Naive thymus-derived CD8-positive, alpha-beta T cell (primary cell): ENCODE measurements at regions not wholly inside any gene's neighbourhood (a gene's known extent, or its start where the extent isn't known, plus 50 kb on each side); places are given as distances from the start of the nearest gene placed in this dataset.

ENCODE experiments used
- ATAC-seq, 2 donors: fragments of 150-1000 bp; cut with Tn5 transposase in 1 of 2; sonication (Bioruptor Pico), chemical (Tn5 transposase) in 1 of 2; 1 replicate in 1 of 2; 2 replicates in 1 of 2; pipeline ENCODE4 v1.10.0; 2021; ENCODE audit warnings: mild to moderate bottlenecking in 2 of 2, moderate library complexity in 2 of 2
- POLR2A ChIA-PET: fragments of 350-600 bp; sonication (Branson Sonifier 250); formaldehyde crosslinking; loops from one replicate; lab custom pipeline; 2021; ENCODE audit warnings: antibody characterized with exemption; lab: Charles Lee
- DNase-seq, 10 donors: peaks; one replicate each; pipeline versions ENCODE4 v3.0.0 to v3.0.0-alpha.2; 2020 to 2022
- H3K27ac Mint-ChIP-seq, 10 donors: one replicate each; pipeline ENCODE4 v1.8.0; 2020 to 2022; ENCODE audit warnings: mild to moderate bottlenecking in 10 of 10, mixed read lengths in 10 of 10, moderate library complexity in 4 of 10, inconsistent platforms in 1 of 10
- H3K27me3 Mint-ChIP-seq, 5 donors: one replicate each; pipeline ENCODE4 v1.8.0; 2021 to 2022; ENCODE audit warnings: mixed read lengths in 5 of 5
- H3K36me3 Mint-ChIP-seq, 3 donors: one replicate each; pipeline ENCODE4 v1.8.0; 2020 to 2022; ENCODE audit warnings: mixed read lengths in 3 of 3, mild to moderate bottlenecking in 2 of 3, inconsistent platforms in 1 of 3
- H3K4me1 Mint-ChIP-seq, 4 donors: one replicate each; pipeline ENCODE4 v1.8.0; 2021 to 2022; ENCODE audit warnings: mixed read lengths in 4 of 4
- H3K4me3 Mint-ChIP-seq, 10 donors: one replicate each; pipeline ENCODE4 v1.8.0; 2020 to 2022; ENCODE audit warnings: mild to moderate bottlenecking in 10 of 10, mixed read lengths in 10 of 10, moderate library complexity in 6 of 10, inconsistent platforms in 1 of 10
- H3K9me3 Mint-ChIP-seq, 9 donors: one replicate each; pipeline ENCODE4 v1.8.0; 2020 to 2022; ENCODE audit warnings: mixed read lengths in 9 of 9, mild to moderate bottlenecking in 3 of 9, inconsistent platforms in 1 of 9, moderate library complexity in 1 of 9

- DNase-seq (no peak), ATAC-seq (no peak)
- Mint-ChIP-seq H3K4me3 (no peak overlapping the region), H3K9me3 (peaks cover 0 to 14% (median 7%) of the 10 kb centered on the region in 9 donors), H3K27ac (no peak overlapping the region), H3K4me1 (no peaks in the 10 kb centered on the region), H3K36me3 (peaks cover 0 to 6% (median 0%) of the 10 kb centered on the region in 3 donors), H3K27me3 (peaks cover 0 to 4% (median 0%) of the 10 kb centered on the region in 5 donors)
- POLR2A ChIA-PET, result no interaction called here
These were observed 442.4 kb downstream of the EPHA4 start for GRCh38 chr2:221129657-221130056.

GRCh38 chr2:221130431-221130830, 441.7 kb downstream of the EPHA4 start:
- Mint-ChIP-seq H3K9me3 (peaks cover 0 to 14% (median 7%) of the 10 kb centered on the region in 9 donors), H3K4me1 (no peaks in the 10 kb centered on the region), H3K36me3 (peaks cover 0 to 6% (median 0%) of the 10 kb centered on the region in 3 donors), H3K27ac (no peak overlapping the region), H3K4me3 (no peak overlapping the region), H3K27me3 (peaks cover 0 to 4% (median 0%) of the 10 kb centered on the region in 5 donors)
- no peak for ATAC-seq
- no peak for DNase-seq
- POLR2A ChIA-PET, result no interaction called here

GRCh38 chr2:221133941-221134340, 438.2 kb downstream of the EPHA4 start:
- no peak overlapping the region for H3K27ac Mint-ChIP-seq
- H3K27me3 Mint-ChIP-seq, result peaks cover 0 to 2% (median 0%) of the 10 kb centered on the region in 5 donors
- POLR2A ChIA-PET, result no interaction called here
- ATAC-seq, result no peak
- peaks cover 0 to 3% (median 0%) of the 10 kb centered on the region in 9 donors for H3K9me3 Mint-ChIP-seq
- no peaks in the 10 kb centered on the region for H3K36me3 Mint-ChIP-seq
- H3K4me3 Mint-ChIP-seq, result no peak overlapping the region
- H3K4me1 Mint-ChIP-seq, result no peaks in the 10 kb centered on the region
- DNase-seq, result no peak

- POLR2A ChIA-PET, result no interaction called here
- Mint-ChIP-seq H3K9me3 (peaks cover 0 to under 1% (median 0%) of the 10 kb centered on the region in 9 donors), H3K27me3 (peaks cover 0 to under 1% (median 0%) of the 10 kb centered on the region in 5 donors), H3K36me3 (no peaks in the 10 kb centered on the region), H3K4me3 (no peak overlapping the region), H3K4me1 (no peaks in the 10 kb centered on the region), H3K27ac (no peak overlapping the region)
- DNase-seq (no peak), ATAC-seq (no peak)
These were observed 437.4 kb downstream of the EPHA4 start for GRCh38 chr2:221134718-221135117.

GRCh38 chr2:221135699-221136098, 436.4 kb downstream of the EPHA4 start:
- no peak overlapping the region for H3K4me3 Mint-ChIP-seq
- DNase-seq (no peak), ATAC-seq (no peak)
- H3K4me1 Mint-ChIP-seq, result no peaks in the 10 kb centered on the region
- POLR2A ChIA-PET, result no interaction called here
- no peaks in the 10 kb centered on the region for H3K27me3 Mint-ChIP-seq
- no peaks in the 10 kb centered on the region for H3K9me3 Mint-ChIP-seq
- no peaks in the 10 kb centered on the region for H3K36me3 Mint-ChIP-seq
- H3K27ac Mint-ChIP-seq, result no peak overlapping the region

GRCh38 chr2:221137385-221137784, 434.7 kb downstream of the EPHA4 start:
- H3K27ac Mint-ChIP-seq, result no peak overlapping the region
- no peaks in the 10 kb centered on the region for H3K36me3 Mint-ChIP-seq
- ATAC-seq (no peak), DNase-seq (no peak)
- H3K27me3 Mint-ChIP-seq, result no peaks in the 10 kb centered on the region
- H3K4me3 Mint-ChIP-seq, result no peak overlapping the region
- peaks cover 0 to 3% (median 0%) of the 10 kb centered on the region in 9 donors for H3K9me3 Mint-ChIP-seq
- no peaks in the 10 kb centered on the region for H3K4me1 Mint-ChIP-seq
- POLR2A ChIA-PET, result no interaction called here

GRCh38 chr2:221142341-221142740, 429.8 kb downstream of the EPHA4 start:
- Mint-ChIP-seq H3K36me3 (no peaks in the 10 kb centered on the region), H3K27ac (no peak overlapping the region), H3K9me3 (peaks cover 0 to 3% (median 0%) of the 10 kb centered on the region in 9 donors), H3K4me3 (no peak overlapping the region), H3K4me1 (no peaks in the 10 kb centered on the region), H3K27me3 (no peaks in the 10 kb centered on the region)
- DNase-seq (no peak), ATAC-seq (no peak)
- POLR2A ChIA-PET, result no interaction called here

GRCh38 chr2:221143231-221143630, 428.9 kb downstream of the EPHA4 start:
- H3K9me3 Mint-ChIP-seq, result peaks cover 0 to 3% (median 0%) of the 10 kb centered on the region in 9 donors
- POLR2A ChIA-PET, result no interaction called here
- H3K27ac Mint-ChIP-seq, result no peak overlapping the region
- no peaks in the 10 kb centered on the region for H3K36me3 Mint-ChIP-seq
- no peaks in the 10 kb centered on the region for H3K4me1 Mint-ChIP-seq
- ATAC-seq, result no peak
- no peak overlapping the region for H3K4me3 Mint-ChIP-seq
- no peaks in the 10 kb centered on the region for H3K27me3 Mint-ChIP-seq
- no peak for DNase-seq

- Mint-ChIP-seq H3K36me3 (no peaks in the 10 kb centered on the region), H3K4me3 (no peak overlapping the region), H3K27me3 (no peaks in the 10 kb centered on the region), H3K4me1 (no peaks in the 10 kb centered on the region), H3K9me3 (peaks cover 0 to 3% (median 0%) of the 10 kb centered on the region in 9 donors), H3K27ac (no peak overlapping the region)
- DNase-seq (no peak), ATAC-seq (no peak)
- POLR2A ChIA-PET, result no interaction called here
These were observed 427.2 kb downstream of the EPHA4 start for GRCh38 chr2:221144909-221145308.

- no peaks in the 10 kb centered on the region for H3K27me3 Mint-ChIP-seq
- ATAC-seq (no peak), DNase-seq (no peak)
- no peak overlapping the region for H3K27ac Mint-ChIP-seq
- POLR2A ChIA-PET, result no interaction called here
- no peak overlapping the region for H3K4me3 Mint-ChIP-seq
- no peaks in the 10 kb centered on the region for H3K4me1 Mint-ChIP-seq
- no peaks in the 10 kb centered on the region for H3K36me3 Mint-ChIP-seq
- peaks cover 0 to 3% (median 0%) of the 10 kb centered on the region in 9 donors for H3K9me3 Mint-ChIP-seq
These were observed 426.7 kb downstream of the EPHA4 start for GRCh38 chr2:221145396-221145795.

GRCh38 chr2:221153226-221153625, 418.9 kb downstream of the EPHA4 start:
- Mint-ChIP-seq H3K27me3 (peaks cover 0 to 5% (median 2%) of the 10 kb centered on the region in 5 donors), H3K27ac (no peak overlapping the region), H3K36me3 (no peaks in the 10 kb centered on the region), H3K9me3 (peaks cover 0 to 3% (median 0%) of the 10 kb centered on the region in 9 donors), H3K4me1 (no peaks in the 10 kb centered on the region), H3K4me3 (no peak overlapping the region)
- DNase-seq (no peak), ATAC-seq (no peak)
- POLR2A ChIA-PET, result no interaction called here

GRCh38 chr2:221154176-221154575, 417.9 kb downstream of the EPHA4 start:
- DNase-seq (no peak), ATAC-seq (no peak)
- Mint-ChIP-seq H3K4me3 (no peak overlapping the region), H3K27ac (no peak overlapping the region), H3K4me1 (no peaks in the 10 kb centered on the region), H3K36me3 (no peaks in the 10 kb centered on the region), H3K27me3 (peaks cover 0 to 5% (median 2%) of the 10 kb centered on the region in 5 donors), H3K9me3 (peaks cover 0 to 3% (median 0%) of the 10 kb centered on the region in 9 donors)
- POLR2A ChIA-PET, result no interaction called here

GRCh38 chr2:221156062-221156734, 415.9 kb downstream of the EPHA4 start:
- DNase-seq, result no peak
- no peaks in the 10 kb centered on the region for H3K9me3 Mint-ChIP-seq
- H3K36me3 Mint-ChIP-seq, result no peaks in the 10 kb centered on the region
- H3K4me1 Mint-ChIP-seq, result no peaks in the 10 kb centered on the region
- ATAC-seq, result no peak
- peaks cover 0 to 2% (median 0%) of the 10 kb centered on the region in 5 donors for H3K27me3 Mint-ChIP-seq
- H3K4me3 Mint-ChIP-seq, result no peak overlapping the region
- POLR2A ChIA-PET, result no interaction called here
- no peak overlapping the region for H3K27ac Mint-ChIP-seq

- POLR2A ChIA-PET, result no interaction called here
- Mint-ChIP-seq H3K9me3 (peaks cover 0 to 2% (median 0%) of the 10 kb centered on the region in 9 donors), H3K4me3 (no peak overlapping the region), H3K27ac (no peak overlapping the region), H3K36me3 (peaks cover 0 to 2% (median 0%) of the 10 kb centered on the region in 3 donors), H3K27me3 (peaks cover 0 to 2% (median 0%) of the 10 kb centered on the region in 5 donors), H3K4me1 (peaks cover 0 to 2% (median 0%) of the 10 kb centered on the region in 4 donors)
- DNase-seq, result no peak
- no peak for ATAC-seq
These were observed 410.9 kb downstream of the EPHA4 start for GRCh38 chr2:221161186-221161585.
